Hepatocyte (in vitro differentiated cells): ENCODE measurements at regions not wholly inside any gene's neighbourhood (a gene's known extent, or its start where the extent isn't known, plus 50 kb on each side); places are given as distances from the start of the nearest gene placed in this dataset.

Experiments
- DNase-seq: peaks from one replicate; pipeline ENCODE4 v3.0.0-alpha.2; 2016; ENCODE audit warnings: low spot score
- H2AFZ ChIP-seq: fragments of 200-600 bp; sonication (generic); 2 replicates; pipeline ENCODE4 v1.6.0; 2016; ENCODE audit warnings: antibody characterized with exemption, mild to moderate bottlenecking
- H3K27ac ChIP-seq: fragments of 200-600 bp; sonication (generic); 2 replicates; pipeline ENCODE4 v1.5.1; 2016; ENCODE audit warnings: mild to moderate bottlenecking
- H3K27me3 ChIP-seq: fragments of 200-600 bp; sonication (generic); 2 replicates; pipeline ENCODE4 v1.6.1; 2016
- H3K36me3 ChIP-seq: fragments of 200-600 bp; sonication (generic); replicated peaks from 2 replicates; pipeline ENCODE4 v1.5.1; 2016; ENCODE audit warnings: low read depth; ENCODE audit not compliant: insufficient read depth
- H3K4me1 ChIP-seq: fragments of 200-600 bp; sonication (generic); 2 replicates; pipeline ENCODE4 v1.5.1; 2016; ENCODE audit warnings: mild to moderate bottlenecking, moderate library complexity; ENCODE audit not compliant: insufficient read depth
- H3K4me2 ChIP-seq: fragments of 200-600 bp; sonication (generic); 2 replicates; pipeline ENCODE4 v1.6.0; 2016
- H3K4me3 ChIP-seq: fragments of 200-600 bp; sonication (generic); 2 replicates; pipeline ENCODE4 v1.5.1; 2016; ENCODE audit warnings: mild to moderate bottlenecking
- H3K79me2 ChIP-seq: fragments of 200-600 bp; sonication (generic); 2 replicates; pipeline ENCODE4 v1.6.0; 2017; ENCODE audit warnings: mild to moderate bottlenecking
- H3K9me2 ChIP-seq: fragments of 200-600 bp; sonication (generic); replicated peaks from 2 replicates; pipeline ENCODE4 v1.6.0; 2017; ENCODE audit warnings: mild to moderate bottlenecking; ENCODE audit not compliant: insufficient read depth
- H3K9me3 ChIP-seq: fragments of 200-600 bp; sonication (generic); 2 replicates; pipeline ENCODE4 v1.5.1; 2016; ENCODE audit warnings: low read depth, mild to moderate bottlenecking
- H4K20me1 ChIP-seq: fragments of 200-600 bp; sonication (generic); 2 replicates; pipeline ENCODE4 v1.6.0; 2016; ENCODE audit warnings: mild to moderate bottlenecking; ENCODE audit not compliant: insufficient read depth, poor library complexity, severe bottlenecking
- EZH2 ChIP-seq: fragments of 200-600 bp; sonication (generic); IDR thresholded peaks from 2 replicates; pipeline ENCODE4 v1.6.1; 2016; ENCODE audit warnings: antibody characterized with exemption, mild to moderate bottlenecking, borderline replicate concordance
- EZH2phosphoT487 ChIP-seq: fragments of 200-600 bp; sonication (generic); IDR thresholded peaks from one replicate; pipeline ENCODE4 v1.6.1; 2018; ENCODE audit warnings: antibody characterized with exemption, mild to moderate bottlenecking, low read depth, moderate library complexity; ENCODE audit not compliant: unreplicated experiment, severe bottlenecking
- WGBS: methylation state at CpG from one replicate; pipeline ENCODE4 v1.1.6; 2016; ENCODE audit warnings: low lambda C conversion rate; ENCODE audit errors: missing lambda C conversion rate; 5-methylcytosine and 5-hydroxymethylcytosine counted together
- TF ChIP-seq, protein P1 (sequence below): fragments of 200-600 bp; sonication (generic); IDR thresholded peaks from 2 replicates; pipeline ENCODE4 v1.5.1; 2016; ENCODE audit warnings: antibody characterized with exemption, mild to moderate bottlenecking; ENCODE audit not compliant: poor library complexity

DNA sequence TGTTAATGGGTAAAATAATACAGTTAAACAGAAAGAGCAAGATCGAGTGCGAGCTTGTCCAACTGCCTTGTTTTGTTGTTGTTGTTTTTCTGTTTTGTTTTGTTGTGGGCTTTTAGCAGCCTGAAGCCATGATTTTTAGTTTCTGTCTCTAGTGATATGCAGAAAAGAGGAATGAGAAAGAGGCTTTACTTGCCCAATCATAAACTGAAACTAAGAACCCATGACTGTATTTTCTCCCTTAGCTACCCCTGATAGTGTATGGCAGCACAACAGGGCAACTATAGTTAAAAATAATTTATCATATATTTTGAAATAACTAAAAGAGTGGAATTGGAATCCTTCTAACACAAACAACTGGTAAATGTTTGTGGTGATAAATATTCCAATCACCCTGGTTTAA is 493.9 kb downstream of the GLRX3 start:
- Histone ChIP-seq H3K4me2 (no peak overlapping the region), H3K79me2 (no peaks in the 10 kb centered on the region), H3K36me3 (no peaks in the 10 kb centered on the region), H4K20me1 (no peaks in the 10 kb centered on the region), H3K4me1 (no peaks in the 10 kb centered on the region), H3K9me2 (no peaks in the 10 kb centered on the region), H2AFZ (no peak overlapping the region), H3K4me3 (no peak overlapping the region), H3K27ac (no peak overlapping the region), H3K9me3 (no peaks in the 10 kb centered on the region), H3K27me3 (no peaks in the 10 kb centered on the region)
- WGBS = 91% methylated on average over 2 of the region's 2 CpGs
- DNase-seq = no peak
- no peak for TF ChIP-seq EZH2phosphoT487
- TF ChIP-seq, protein P1, sequence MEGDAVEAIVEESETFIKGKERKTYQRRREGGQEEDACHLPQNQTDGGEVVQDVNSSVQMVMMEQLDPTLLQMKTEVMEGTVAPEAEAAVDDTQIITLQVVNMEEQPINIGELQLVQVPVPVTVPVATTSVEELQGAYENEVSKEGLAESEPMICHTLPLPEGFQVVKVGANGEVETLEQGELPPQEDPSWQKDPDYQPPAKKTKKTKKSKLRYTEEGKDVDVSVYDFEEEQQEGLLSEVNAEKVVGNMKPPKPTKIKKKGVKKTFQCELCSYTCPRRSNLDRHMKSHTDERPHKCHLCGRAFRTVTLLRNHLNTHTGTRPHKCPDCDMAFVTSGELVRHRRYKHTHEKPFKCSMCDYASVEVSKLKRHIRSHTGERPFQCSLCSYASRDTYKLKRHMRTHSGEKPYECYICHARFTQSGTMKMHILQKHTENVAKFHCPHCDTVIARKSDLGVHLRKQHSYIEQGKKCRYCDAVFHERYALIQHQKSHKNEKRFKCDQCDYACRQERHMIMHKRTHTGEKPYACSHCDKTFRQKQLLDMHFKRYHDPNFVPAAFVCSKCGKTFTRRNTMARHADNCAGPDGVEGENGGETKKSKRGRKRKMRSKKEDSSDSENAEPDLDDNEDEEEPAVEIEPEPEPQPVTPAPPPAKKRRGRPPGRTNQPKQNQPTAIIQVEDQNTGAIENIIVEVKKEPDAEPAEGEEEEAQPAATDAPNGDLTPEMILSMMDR = no peak
- TF ChIP-seq EZH2 = no peak

DNA sequence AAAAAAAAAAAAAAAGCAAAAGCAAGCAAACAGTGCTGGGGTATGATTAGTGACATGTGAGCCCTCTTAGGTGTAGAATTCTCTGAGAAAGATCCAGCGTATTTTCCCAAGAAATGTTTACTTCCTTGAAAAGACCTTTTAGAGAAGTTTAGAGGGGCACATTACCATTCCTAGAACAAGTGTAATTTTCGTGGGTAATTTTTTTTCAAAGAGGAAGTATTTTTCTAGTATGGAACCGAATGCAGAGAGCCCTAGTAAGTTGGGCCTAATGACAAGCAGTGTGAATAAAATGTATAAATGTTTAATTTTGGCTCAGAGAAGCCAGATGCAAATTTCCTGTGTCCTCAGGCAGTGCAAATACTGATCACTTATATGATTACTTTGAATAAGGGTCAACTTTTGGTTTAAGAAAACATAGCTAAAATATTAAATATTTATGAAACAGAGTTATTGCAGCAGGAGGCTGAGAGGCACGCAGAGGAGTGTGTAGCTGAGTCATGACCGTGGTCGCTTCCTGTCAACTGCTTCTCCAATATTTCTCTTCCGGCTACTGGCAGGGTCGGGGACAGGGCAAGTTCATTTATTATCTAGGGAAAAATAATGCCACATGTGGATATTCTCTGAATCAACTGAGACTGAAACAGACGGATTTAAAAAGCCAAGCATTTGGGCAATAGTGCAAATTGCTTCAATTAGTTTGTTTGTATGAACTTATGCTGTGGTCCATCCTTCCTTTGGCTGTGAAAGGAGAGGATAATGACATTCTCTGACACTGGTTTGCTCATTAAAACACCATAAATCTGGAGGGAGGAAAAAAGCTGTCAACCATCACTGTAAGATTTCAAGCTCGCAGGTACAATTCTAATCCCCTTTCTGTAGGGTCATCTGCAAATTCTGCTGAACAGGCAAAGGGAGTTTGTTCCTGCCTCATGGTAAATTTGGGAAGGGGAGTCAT is 495.2 kb downstream of the GLRX3 start:
- no peak for TF ChIP-seq EZH2phosphoT487
- TF ChIP-seq, protein P1 = no peak
- no peak for TF ChIP-seq EZH2
- WGBS = 54% methylated on average over 10 of the region's 10 CpGs
- H3K9me3 ChIP-seq = no peaks in the 10 kb centered on the region
- H3K4me3 ChIP-seq = no peak overlapping the region
- H3K79me2 ChIP-seq = no peaks in the 10 kb centered on the region
- no peak overlapping the region for H3K27ac ChIP-seq
- no peaks in the 10 kb centered on the region for H3K4me1 ChIP-seq
- DNase-seq = no peak
- no peak overlapping the region for H2AFZ ChIP-seq
- no peaks in the 10 kb centered on the region for H4K20me1 ChIP-seq
- no peak overlapping the region for H3K4me2 ChIP-seq
- H3K27me3 ChIP-seq = no peaks in the 10 kb centered on the region
- no peaks in the 10 kb centered on the region for H3K9me2 ChIP-seq
- H3K36me3 ChIP-seq = no peaks in the 10 kb centered on the region

DNA sequence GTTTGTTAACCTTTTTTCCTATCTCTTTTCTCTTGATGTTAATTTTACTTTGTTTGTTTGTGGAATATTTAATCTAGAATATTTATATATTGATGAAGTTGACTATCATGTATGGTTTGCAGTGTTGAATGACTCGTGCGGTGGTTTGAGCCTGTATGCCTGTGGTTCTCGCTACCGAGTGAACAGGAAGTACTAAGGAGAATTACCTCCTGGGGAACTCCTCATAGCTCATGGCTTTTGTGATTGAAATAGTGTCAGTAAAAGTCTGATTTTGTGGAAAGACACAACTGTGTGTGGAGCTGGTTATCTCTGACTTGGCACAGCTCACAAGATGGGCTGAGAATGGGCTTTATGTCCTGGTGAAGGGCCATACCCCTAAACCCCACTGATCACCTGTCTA is 498.6 kb downstream of the GLRX3 start:
- H3K27ac ChIP-seq = no peak overlapping the region
- DNase-seq = no peak
- H3K9me3 ChIP-seq = no peaks in the 10 kb centered on the region
- no peak overlapping the region for H3K4me3 ChIP-seq
- H3K4me1 ChIP-seq = no peaks in the 10 kb centered on the region
- no peak overlapping the region for H3K4me2 ChIP-seq
- 88% methylated on average over 4 of the region's 4 CpGs for WGBS
- no peaks in the 10 kb centered on the region for H3K9me2 ChIP-seq
- H4K20me1 ChIP-seq = no peaks in the 10 kb centered on the region
- no peaks in the 10 kb centered on the region for H3K36me3 ChIP-seq
- TF ChIP-seq, protein P1 = no peak
- TF ChIP-seq EZH2 (no peak), EZH2phosphoT487 (no peak)
- no peaks in the 10 kb centered on the region for H3K27me3 ChIP-seq
- H2AFZ ChIP-seq = no peak overlapping the region
- H3K79me2 ChIP-seq = no peaks in the 10 kb centered on the region
